ENCODE measurements at regions not wholly inside any gene's neighbourhood (a gene's known extent, or its start where the extent isn't known, plus 50 kb on each side); places are given as distances from the start of the nearest gene placed in this dataset.

DNA sequence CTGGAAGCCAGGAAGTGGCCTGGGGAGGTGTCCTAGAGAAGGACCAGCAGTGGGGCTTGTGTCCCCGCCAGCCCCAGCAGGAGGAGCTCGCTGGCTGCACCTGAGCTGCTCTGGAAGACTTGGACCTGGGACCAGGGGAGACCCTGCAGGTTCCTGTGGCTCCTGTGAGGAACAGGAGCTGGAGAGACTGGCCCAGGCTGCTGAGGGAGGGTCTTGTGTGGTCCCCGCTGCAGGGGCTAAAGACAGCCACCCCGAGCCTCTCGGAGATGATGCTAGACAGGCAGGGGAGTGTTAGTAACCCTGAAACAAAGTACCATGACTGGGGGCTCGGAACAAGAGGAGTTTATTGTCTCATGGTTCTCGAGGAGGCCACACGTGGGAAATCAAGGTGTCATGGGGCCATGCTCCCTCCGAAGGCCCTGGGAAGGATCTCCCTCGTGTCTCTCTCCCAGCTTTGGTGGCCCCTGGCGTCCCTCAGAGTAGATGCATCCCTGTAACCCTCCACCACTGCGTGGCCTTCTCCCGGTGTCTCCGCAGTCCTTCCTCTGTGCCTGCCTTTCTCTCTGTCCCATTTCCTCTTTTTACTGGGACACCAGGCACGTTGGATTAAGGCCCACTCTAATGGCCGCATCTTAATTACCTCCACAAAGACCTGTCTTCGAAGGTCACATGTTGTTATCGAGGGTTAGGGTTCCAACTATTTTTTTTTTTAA, 348.4 kb downstream of the GLRX3 start:
- H3K36me3 Mint-ChIP-seq = no peaks in the 10 kb centered on the region
- no peaks in the 10 kb centered on the region for H3K9me3 Mint-ChIP-seq
- no peaks in the 10 kb centered on the region for H3K4me1 Mint-ChIP-seq
- no peak for DNase-seq
- no peak overlapping the region for H3K27ac Mint-ChIP-seq
- H3K4me3 Mint-ChIP-seq = no peak overlapping the region
- H3K27me3 Mint-ChIP-seq = no peaks in the 10 kb centered on the region
- CTCF ChIA-PET = no interaction called here

DNA sequence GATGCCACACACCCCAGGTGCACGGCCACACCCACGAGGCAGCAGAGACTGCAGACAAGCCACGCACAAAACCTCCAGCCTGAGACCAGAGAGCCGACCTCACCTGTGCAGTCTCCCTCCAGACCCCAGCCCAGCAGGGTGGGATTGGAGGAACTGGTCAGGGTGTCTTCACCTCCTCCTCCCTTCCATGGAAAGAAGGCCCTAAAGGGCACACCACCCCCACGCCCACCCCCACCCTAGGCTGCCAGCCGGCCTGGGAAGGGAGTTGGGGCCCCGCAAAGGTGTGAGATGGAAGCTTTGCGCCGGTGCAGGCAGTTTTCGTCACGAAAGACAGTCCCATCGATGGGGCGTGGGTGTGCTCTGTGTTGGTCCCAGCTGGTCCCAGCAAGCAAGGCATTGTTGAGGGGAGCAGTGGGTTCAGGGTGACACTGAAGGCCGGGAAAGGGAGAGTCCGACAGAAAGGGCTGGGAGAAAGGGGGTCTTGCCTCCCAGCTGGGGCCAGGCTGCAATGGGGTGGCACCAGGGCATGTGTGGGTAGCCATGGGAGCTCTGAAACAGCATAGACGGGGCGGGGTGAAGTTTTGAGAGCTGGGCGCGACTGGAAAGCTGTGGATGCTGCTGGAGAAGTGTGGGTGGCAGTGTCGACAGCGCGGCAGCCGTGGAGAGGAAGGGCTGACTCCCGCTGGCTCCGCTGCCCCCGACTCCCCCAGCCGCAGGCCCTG, 349.2 kb downstream of the GLRX3 start:
- no peak for DNase-seq
- H3K4me1 Mint-ChIP-seq = no peaks in the 10 kb centered on the region
- no peaks in the 10 kb centered on the region for H3K9me3 Mint-ChIP-seq
- no peak overlapping the region for H3K4me3 Mint-ChIP-seq
- no peak overlapping the region for H3K27ac Mint-ChIP-seq
- CTCF ChIA-PET = no interaction called here
- no peaks in the 10 kb centered on the region for H3K27me3 Mint-ChIP-seq
- H3K36me3 Mint-ChIP-seq = no peaks in the 10 kb centered on the region

GRCh38 chr10:130485958-130486895, 350.0 kb downstream of the GLRX3 start:
- H3K36me3 Mint-ChIP-seq = no peaks in the 10 kb centered on the region

DNA sequence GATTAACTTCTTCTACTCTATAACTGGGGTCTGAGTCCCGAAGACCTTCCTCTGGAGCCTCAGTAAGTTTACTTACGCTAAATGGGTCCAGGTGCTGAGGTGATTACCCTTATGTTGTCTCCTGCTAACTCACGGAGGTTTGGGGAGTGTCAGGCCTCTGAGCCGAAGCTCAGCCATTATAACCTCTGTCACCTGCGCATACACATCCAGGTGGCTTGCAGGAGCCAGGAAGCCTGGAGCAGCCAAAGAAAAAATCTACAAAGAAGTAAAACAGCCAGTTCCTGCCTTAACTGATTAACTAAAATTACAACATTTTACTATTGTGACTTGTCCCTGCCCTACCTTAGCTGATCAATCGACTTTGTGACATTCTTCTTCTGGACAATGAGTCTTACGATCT, 350.7 kb downstream of the GLRX3 start:
- Mint-ChIP-seq H3K27me3 (no peaks in the 10 kb centered on the region), H3K36me3 (no peaks in the 10 kb centered on the region), H3K4me1 (no peaks in the 10 kb centered on the region), H3K27ac (no peak overlapping the region), H3K9me3 (no peaks in the 10 kb centered on the region), H3K4me3 (no peak overlapping the region)
- CTCF ChIA-PET = no interaction called here
- DNase-seq = no peak

More at GRCh38 chr10:130485958-130486895, 350.0 kb downstream of the GLRX3 start:
- Mint-ChIP-seq H3K4me1 (no peaks in the 10 kb centered on the region), H3K27ac (no peak overlapping the region), H3K27me3 (no peaks in the 10 kb centered on the region), H3K9me3 (no peaks in the 10 kb centered on the region), H3K4me3 (no peak overlapping the region)
- DNase-seq = no peak
- CTCF ChIA-PET = no interaction called here

DNA sequence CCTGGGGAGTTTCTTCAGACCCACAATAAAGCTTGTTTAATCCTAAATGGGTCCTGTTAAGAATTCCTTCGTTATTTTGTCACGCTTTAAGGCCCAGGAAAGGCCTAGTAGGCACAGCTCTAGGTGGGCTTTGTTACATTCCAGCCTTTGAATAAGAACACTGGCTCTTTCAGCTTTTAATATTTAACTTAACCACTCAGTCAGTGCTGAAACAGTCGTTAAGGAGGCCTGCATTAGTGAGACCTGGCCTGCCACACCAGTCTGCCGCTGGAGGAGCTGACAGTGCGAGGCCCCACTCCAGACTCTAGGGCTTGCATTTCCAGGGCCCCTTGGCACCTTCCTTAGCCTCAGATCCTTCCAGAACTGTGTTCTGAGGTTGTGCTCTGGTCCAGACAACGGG, 351.4 kb downstream of the GLRX3 start:
- no peaks in the 10 kb centered on the region for H3K9me3 Mint-ChIP-seq
- CTCF ChIA-PET = no interaction called here
- no peak overlapping the region for H3K27ac Mint-ChIP-seq
- H3K36me3 Mint-ChIP-seq = no peaks in the 10 kb centered on the region
- no peaks in the 10 kb centered on the region for H3K27me3 Mint-ChIP-seq
- no peaks in the 10 kb centered on the region for H3K4me1 Mint-ChIP-seq
- H3K4me3 Mint-ChIP-seq = no peak overlapping the region
- no peak for DNase-seq

- CTCF ChIA-PET = no interaction called here
- Mint-ChIP-seq H3K4me3 (no peak overlapping the region), H3K4me1 (no peaks in the 10 kb centered on the region), H3K27me3 (no peaks in the 10 kb centered on the region), H3K9me3 (no peaks in the 10 kb centered on the region), H3K27ac (no peak overlapping the region), H3K36me3 (no peaks in the 10 kb centered on the region)
- DNase-seq = no peak
Measured at GRCh38 chr10:130489891-130490290, 353.7 kb downstream of the GLRX3 start.

DNA sequence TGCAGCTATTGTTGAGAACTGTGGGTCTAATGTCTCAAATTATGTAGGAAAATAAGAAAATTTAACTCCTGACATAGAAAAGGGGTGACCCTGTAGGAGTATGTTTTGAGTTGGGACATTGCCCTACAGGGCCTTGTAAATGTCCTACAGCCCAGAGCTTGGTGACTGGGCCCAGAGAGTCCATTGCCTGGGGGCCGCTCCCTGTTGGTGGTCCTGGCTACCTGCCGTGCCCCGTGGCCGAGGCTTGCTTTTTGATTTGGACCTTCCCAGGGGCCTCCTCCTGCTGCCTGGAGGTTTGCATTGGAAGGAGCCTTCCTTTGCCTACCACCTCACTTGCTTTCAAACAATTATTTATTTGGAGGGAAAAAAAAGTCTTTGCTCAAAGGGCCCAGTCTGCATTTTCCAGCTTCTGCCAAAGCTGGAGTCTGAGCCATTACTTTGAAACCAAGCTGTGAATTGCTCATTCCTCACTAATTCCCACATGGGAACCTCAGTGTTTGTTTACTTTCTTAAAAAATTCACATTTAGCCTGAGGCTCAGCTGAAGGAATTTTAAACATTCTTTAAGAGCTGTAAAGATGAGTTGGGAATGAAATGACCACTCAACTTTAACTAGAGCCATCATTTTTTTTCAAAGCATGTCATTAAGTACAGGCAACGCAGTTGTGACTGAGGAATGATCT, 355.0 kb downstream of the GLRX3 start:
- no peaks in the 10 kb centered on the region for H3K27me3 Mint-ChIP-seq
- H3K4me3 Mint-ChIP-seq = no peak overlapping the region
- no peaks in the 10 kb centered on the region for H3K9me3 Mint-ChIP-seq
- CTCF ChIA-PET = no interaction called here
- no peaks in the 10 kb centered on the region for H3K4me1 Mint-ChIP-seq
- H3K27ac Mint-ChIP-seq = no peak overlapping the region
- DNase-seq = no peak
- H3K36me3 Mint-ChIP-seq = no peaks in the 10 kb centered on the region

DNA sequence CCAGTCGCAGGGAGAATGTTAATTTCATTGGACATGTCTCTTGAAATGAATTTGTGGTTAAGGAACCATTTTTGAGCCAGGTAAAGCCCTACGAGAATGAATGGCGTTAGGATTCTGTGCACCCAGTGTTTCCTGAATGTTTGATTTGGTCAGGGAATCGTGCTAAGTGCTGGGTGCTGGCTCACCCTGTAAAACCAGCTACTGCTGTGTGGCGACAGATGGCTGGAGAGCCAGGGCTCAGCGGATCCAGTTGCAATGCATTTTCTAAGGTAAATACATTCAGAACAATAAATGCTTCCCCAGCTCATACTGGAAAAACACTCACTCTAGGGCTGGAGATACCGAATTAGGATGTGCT, 355.5 kb downstream of the GLRX3 start:
- no peaks in the 10 kb centered on the region for H3K36me3 Mint-ChIP-seq
- CTCF ChIA-PET = no interaction called here
- no peak overlapping the region for H3K27ac Mint-ChIP-seq
- H3K9me3 Mint-ChIP-seq = peaks cover 2% of the 10 kb centered on the region
- H3K27me3 Mint-ChIP-seq = no peaks in the 10 kb centered on the region
- no peak for DNase-seq
- H3K4me1 Mint-ChIP-seq = no peaks in the 10 kb centered on the region
- no peak overlapping the region for H3K4me3 Mint-ChIP-seq

DNA sequence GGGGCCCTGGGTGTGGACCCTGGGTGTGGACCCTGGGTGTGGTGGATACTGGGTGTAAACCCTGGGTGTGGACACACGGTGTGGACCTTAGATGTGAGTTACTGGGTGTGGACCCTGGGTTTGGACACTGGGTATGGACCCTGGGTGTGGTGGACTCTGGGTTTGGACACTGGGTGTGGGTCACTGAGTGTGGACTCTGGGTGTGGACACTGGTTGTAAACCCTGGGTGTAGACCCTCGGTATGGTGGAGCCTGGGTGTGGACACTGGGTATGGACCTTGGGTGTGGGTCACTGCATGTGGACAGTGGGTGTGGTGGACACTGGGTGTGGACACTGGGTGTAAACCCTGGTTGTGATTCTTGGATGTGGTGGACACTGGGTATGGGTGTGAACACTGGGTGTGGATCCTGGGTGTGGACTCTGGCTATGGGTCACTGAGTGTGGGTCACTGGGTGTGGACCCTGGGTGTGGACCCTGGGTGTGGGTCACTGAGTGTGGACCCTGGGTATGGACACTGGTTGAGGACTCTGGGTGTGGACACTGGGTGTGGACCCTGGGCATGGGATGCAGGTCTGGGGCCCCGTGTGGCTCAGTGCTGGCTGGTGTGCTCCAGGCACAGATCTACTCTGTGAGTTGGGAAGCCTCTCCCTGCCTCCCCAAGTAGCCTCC, 356.2 kb downstream of the GLRX3 start:
- H3K4me3 Mint-ChIP-seq = no peak overlapping the region
- no peaks in the 10 kb centered on the region for H3K4me1 Mint-ChIP-seq
- no peaks in the 10 kb centered on the region for H3K36me3 Mint-ChIP-seq
- H3K9me3 Mint-ChIP-seq = peaks cover 4% of the 10 kb centered on the region
- CTCF ChIA-PET = no interaction called here
- H3K27ac Mint-ChIP-seq = no peak overlapping the region
- DNase-seq = no peak
- no peaks in the 10 kb centered on the region for H3K27me3 Mint-ChIP-seq

DNA sequence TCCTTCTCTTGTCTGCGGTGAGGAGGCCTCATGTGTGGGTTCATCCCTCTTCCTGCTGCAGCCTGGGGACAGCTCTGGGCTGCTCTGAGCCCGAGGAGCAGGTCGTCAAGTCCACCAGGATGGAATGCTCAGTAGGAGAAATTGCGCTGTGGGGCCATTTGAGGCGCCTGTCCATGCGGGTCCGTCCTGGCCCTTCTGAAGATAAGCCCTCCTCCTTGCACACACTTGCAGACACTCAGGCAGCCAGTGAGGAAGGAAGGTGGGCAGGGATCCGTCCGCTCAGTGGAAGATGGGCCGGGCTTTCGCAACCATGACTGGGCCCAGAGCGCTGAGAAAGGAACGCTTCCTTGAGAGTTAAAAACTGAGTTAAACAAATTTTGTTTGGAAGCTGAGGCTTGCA, 356.8 kb downstream of the GLRX3 start:
- Mint-ChIP-seq H3K4me3 (no peak overlapping the region), H3K36me3 (no peaks in the 10 kb centered on the region), H3K27me3 (no peaks in the 10 kb centered on the region), H3K4me1 (no peaks in the 10 kb centered on the region), H3K9me3 (peaks cover 4% of the 10 kb centered on the region), H3K27ac (no peak overlapping the region)
- DNase-seq = no peak
- CTCF ChIA-PET = no interaction called here

DNA sequence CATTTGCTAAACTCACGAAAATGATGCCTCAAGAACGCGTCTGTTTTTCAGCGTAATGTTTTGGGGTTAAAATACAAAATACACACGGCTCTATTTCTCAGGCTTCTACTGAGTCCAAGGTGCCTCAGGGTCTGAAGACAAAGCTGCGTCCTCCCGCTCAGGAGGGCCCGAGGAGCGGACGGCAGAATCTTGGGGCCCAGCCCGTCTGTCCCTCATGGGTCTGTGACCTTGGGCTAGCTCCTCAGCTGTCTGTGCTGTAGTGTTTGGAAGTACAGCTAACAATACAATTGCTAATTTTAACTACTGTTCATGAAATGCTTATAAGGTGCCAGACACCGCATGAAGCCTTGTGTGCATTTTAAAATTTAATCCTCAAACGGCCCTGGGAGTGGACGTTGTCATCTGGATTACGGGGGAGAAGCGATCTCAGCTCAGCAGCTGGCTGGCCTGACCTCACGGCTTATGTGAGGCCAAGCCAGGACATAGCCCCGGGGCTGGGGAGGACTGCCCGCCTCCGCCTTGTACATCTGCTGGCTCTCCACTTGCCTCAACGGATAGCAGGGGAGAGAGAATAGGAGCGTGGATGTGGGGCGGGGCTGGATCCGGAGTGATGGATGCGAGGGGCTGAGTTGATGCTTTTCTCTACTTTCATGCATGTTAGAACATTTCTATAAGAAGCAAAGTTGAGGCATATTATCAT, 357.4 kb downstream of the GLRX3 start:
- DNase-seq = no peak
- no peaks in the 10 kb centered on the region for H3K4me1 Mint-ChIP-seq
- H3K27me3 Mint-ChIP-seq = no peaks in the 10 kb centered on the region
- H3K4me3 Mint-ChIP-seq = no peak overlapping the region
- no peaks in the 10 kb centered on the region for H3K36me3 Mint-ChIP-seq
- no peak overlapping the region for H3K27ac Mint-ChIP-seq
- CTCF ChIA-PET = no interaction called here
- peaks cover 4% of the 10 kb centered on the region for H3K9me3 Mint-ChIP-seq

DNA sequence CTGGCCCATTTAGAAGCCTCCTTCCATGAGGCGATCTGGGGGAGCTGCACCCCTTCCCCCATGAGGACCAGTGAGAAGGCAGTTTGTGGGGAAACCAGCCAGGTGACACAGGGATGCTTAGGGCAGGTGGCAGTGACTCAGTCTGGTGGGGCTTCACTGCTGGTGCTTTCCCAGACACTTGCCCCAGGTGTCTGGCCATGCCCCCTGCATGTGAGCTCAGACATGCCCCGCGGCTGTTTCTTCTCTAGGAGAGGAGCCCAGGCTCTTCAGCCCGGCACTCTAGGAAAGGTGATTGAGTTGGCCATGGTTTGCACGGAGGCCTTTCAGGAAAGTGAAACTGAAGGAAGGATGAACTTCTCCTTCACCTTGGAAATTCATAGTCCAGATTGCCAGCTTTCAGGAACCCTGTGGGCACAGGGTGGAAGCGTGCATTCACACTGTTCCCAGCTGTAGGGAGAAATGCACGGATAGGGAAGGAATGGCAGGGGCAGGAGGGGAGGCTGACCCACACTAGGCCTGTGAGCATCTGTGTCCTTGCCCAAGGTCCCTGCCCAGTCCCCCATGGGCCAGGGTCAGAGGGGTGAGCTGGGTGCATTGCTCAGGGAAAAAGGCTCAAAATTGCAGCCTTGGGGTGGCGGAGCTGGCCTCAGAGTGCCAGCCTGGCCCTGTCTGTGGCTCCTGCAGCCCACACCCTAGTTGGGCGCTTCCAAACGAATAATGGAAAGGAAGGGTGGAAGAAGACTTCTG, 359.1 kb downstream of the GLRX3 start:
- H3K4me3 Mint-ChIP-seq = no peak overlapping the region
- no peak overlapping the region for H3K27ac Mint-ChIP-seq
- no peak for DNase-seq
- no peaks in the 10 kb centered on the region for H3K4me1 Mint-ChIP-seq
- no peaks in the 10 kb centered on the region for H3K27me3 Mint-ChIP-seq
- peaks cover 5% of the 10 kb centered on the region for H3K9me3 Mint-ChIP-seq
- H3K36me3 Mint-ChIP-seq = no peaks in the 10 kb centered on the region
- CTCF ChIA-PET = no interaction called here

Data from activated naive CD4-positive, alpha-beta T cell treated with anti-CD3 and anti-CD28 coated beads, Interleukin-2, amount 10 ng/mL, durations not matched to agents 7 days and 5 days (primary cell).